Ascending aorta (tissue), 2 donors: ENCODE measurements at regions not wholly inside any gene's neighbourhood (a gene's known extent, or its start where the extent isn't known, plus 50 kb on each side); places are given as distances from the start of the nearest gene placed in this dataset.
"Not testable (repeated sequence)": the region's sequence is repeated elsewhere in the genome, so short reads cannot be mapped to it uniquely, and the experiment has no call there.

ENCODE experiments used
- DNase-seq, 2 donors: peaks; one replicate each; pipeline ENCODE4 v3.0.0-alpha.2; 2019; ENCODE audit warnings: low spot score in 2 of 2
- H3K27ac ChIP-seq, 2 donors: fragments of 200-600 bp; sonication (generic); one replicate each; pipeline ENCODE4 v1.5.1; 2016 to 2017; ENCODE audit warnings: mild to moderate bottlenecking in 1 of 2
- H3K27me3 ChIP-seq: fragments of 200-600 bp; sonication (generic); one replicate; pipeline ENCODE4 v1.5.1; 2017
- H3K36me3 ChIP-seq, 2 donors: fragments of 200-600 bp; sonication (generic); one replicate each; pipeline ENCODE4 v1.5.1; 2016
- H3K4me1 ChIP-seq, 2 donors: fragments of 200-600 bp; sonication (generic); one replicate each; pipeline ENCODE4 v1.5.1; 2016 to 2017; ENCODE audit warnings: mild to moderate bottlenecking in 1 of 2
- H3K4me3 ChIP-seq, 2 donors: fragments of 200-600 bp; sonication (generic); one replicate each; pipeline ENCODE4 v1.5.1; 2016 to 2017; ENCODE audit warnings: mild to moderate bottlenecking in 1 of 2
- H3K9me3 ChIP-seq, 2 donors: fragments of 200-600 bp; sonication (generic); one replicate each; pipeline ENCODE4 v1.5.1; 2016
- intact Hi-C: fragments of 100-400 bp; cut with DNase I; formaldehyde crosslinking; loops from one replicate; pipeline ENCODE4 v1.15.1; 2023
- TF ChIP-seq, protein P1 (sequence below), 3 experiments: fragments of 200-600 bp in 2 of 3; fragments of 450-650 bp in 1 of 3; sonication (generic) in 2 of 3; IDR thresholded peaks; one replicate each; pipeline ENCODE4 v1.5.1; 2016 to 2019; ENCODE audit warnings: antibody characterized with exemption in 3 of 3, mild to moderate bottlenecking in 1 of 3, moderate library complexity in 1 of 3

DNA sequence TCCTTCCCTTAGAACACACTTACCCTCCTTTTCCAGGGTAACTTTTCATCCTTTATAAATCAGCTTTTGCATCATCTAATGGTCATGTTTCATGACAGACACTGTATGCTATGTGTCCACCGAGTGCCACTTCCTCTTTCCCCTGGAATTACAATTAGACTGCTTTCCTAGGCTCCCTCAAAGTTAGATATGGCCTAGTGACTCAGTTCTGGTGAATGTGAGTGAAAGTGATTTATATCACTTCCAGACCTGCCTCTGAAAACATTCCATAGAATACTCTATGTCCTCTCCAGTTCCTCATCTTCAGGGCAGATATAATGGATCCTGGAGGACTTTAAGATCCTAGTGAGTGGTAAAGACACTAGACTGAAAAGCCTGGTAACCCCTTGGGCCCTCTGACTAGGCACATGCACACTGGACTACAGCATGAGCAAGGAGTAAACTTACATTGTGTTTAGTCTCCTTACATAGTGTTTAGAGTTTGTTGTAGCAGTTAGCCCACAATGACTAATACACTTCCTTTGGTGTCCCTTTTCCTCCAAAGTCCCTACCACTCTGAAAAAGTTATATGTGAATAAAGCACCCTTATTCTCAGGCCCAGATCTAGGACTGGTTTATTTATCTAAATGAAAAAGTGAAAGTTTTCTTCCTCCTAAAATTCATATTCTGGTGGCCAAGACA is 59.3 kb downstream of the GPR88 start:
- DNase-seq, result no peak
- intact Hi-C loops, result no loop called here
- no peaks in the 10 kb centered on the region for H3K27me3 ChIP-seq
- no peaks in the 10 kb centered on the region for H3K4me1 ChIP-seq
- TF ChIP-seq, protein P1, sequence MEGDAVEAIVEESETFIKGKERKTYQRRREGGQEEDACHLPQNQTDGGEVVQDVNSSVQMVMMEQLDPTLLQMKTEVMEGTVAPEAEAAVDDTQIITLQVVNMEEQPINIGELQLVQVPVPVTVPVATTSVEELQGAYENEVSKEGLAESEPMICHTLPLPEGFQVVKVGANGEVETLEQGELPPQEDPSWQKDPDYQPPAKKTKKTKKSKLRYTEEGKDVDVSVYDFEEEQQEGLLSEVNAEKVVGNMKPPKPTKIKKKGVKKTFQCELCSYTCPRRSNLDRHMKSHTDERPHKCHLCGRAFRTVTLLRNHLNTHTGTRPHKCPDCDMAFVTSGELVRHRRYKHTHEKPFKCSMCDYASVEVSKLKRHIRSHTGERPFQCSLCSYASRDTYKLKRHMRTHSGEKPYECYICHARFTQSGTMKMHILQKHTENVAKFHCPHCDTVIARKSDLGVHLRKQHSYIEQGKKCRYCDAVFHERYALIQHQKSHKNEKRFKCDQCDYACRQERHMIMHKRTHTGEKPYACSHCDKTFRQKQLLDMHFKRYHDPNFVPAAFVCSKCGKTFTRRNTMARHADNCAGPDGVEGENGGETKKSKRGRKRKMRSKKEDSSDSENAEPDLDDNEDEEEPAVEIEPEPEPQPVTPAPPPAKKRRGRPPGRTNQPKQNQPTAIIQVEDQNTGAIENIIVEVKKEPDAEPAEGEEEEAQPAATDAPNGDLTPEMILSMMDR (IDR thresholded peaks at IDR 0.05), result no peak
- H3K9me3 ChIP-seq, result no peaks in the 10 kb centered on the region
- H3K4me3 ChIP-seq, result no peak overlapping the region
- no peaks in the 10 kb centered on the region for H3K36me3 ChIP-seq
- H3K27ac ChIP-seq, result no peak overlapping the region

DNA sequence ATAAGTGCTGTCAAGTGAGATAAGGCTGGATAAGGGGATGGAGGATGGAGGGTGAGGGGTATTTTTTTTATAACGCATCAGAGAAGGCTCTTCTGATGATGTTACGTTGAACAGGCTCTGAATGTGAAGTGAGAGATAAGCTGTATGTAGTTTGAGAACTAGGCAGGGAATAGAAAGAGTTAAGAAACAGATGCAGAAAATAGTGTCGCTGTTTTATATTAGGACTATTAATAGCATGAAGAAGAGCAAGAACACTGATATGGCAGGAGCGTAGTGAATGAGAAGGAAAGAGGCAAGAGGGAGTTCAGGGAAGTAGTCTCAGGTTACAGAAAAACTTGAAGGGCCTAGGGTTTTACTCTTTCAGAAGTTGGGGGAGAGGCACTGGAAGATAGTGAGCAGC is 59.8 kb downstream of the GPR88 start:
- intact Hi-C loops, result no loop called here
- Histone ChIP-seq H3K27me3 (no peaks in the 10 kb centered on the region), H3K27ac (no peak overlapping the region), H3K9me3 (no peaks in the 10 kb centered on the region), H3K4me3 (no peak overlapping the region), H3K36me3 (no peaks in the 10 kb centered on the region), H3K4me1 (no peaks in the 10 kb centered on the region)
- TF ChIP-seq, protein P1 (IDR thresholded peaks at IDR 0.05), result no peak
- DNase-seq, result no peak

DNA sequence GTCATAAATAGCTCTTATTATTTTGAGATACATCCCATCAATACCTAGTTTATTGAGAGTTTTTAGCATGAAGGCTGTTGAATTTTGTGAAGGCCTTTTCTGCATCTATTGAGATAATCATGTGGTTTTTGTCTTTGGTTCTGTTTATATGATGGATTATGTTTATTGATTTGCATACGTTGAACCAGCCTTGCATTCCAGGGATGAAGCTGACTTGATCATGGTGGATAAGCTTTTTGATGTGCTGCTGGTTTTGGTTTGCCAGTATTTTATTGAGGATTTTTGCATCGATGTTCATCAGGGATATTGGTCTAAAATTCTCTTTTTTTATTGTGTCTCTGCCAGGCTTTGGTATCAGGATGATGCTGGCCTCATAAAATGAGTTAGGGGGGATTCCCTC is 62.4 kb downstream of the GPR88 start:
- H3K27me3 ChIP-seq, H3K4me1 ChIP-seq, H3K4me3 ChIP-seq, H3K36me3 ChIP-seq, DNase-seq, H3K9me3 ChIP-seq, H3K27ac ChIP-seq, intact Hi-C loops: not testable (repeated sequence)

DNA sequence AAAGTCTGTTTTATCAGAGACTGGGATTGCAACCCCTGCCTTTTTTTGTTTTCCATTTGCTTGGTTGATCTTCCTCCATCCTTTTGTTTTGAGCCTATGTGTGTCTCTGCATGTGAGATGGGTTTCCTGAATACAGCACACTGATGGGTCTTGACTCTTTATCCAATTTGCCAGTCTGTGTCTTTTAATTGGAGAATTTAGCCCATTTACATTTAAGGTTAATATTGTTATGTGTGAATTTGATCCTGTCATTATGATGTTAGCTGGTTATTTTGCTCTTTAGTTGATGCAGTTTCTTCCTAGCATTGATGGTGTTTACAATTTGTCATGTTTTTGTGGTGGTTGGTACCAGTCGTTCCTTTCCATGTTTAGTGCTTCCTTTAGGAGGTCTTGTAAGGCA is 64.1 kb downstream of the GPR88 start:
- intact Hi-C loops, DNase-seq, H3K4me1 ChIP-seq, H3K4me3 ChIP-seq, H3K9me3 ChIP-seq, H3K36me3 ChIP-seq, H3K27me3 ChIP-seq, H3K27ac ChIP-seq: not testable (repeated sequence)

DNA sequence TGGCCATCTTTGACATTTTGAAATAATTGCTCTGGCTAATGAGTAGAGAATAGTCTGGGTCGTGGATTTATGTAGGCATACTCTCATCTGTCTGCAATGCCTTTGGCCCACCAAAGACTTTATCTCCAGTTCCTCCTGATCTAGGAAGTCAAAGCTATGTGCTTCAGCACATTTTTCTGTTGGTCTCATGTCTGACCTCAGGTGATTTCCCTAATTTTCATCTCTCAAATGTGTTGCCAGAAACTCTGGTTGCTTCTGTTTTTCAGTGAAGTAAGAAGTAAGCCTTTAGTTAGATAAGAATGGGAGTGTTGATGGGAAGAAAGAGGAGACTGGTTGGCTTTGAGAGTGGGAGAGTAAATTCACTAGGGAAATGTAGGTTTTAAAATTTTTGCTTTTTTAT is 66.4 kb downstream of the GPR88 start:
- TF ChIP-seq, protein P1 (IDR thresholded peaks at IDR 0.05), result no peak
- Histone ChIP-seq H3K27ac (no peak overlapping the region), H3K4me1 (peaks cover 0 to 4% of the 10 kb centered on the region in 2 donors), H3K4me3 (no peak overlapping the region), H3K9me3 (no peaks in the 10 kb centered on the region), H3K36me3 (no peaks in the 10 kb centered on the region), H3K27me3 (no peaks in the 10 kb centered on the region)
- intact Hi-C loops, result no loop called here
- no peak for DNase-seq

DNA sequence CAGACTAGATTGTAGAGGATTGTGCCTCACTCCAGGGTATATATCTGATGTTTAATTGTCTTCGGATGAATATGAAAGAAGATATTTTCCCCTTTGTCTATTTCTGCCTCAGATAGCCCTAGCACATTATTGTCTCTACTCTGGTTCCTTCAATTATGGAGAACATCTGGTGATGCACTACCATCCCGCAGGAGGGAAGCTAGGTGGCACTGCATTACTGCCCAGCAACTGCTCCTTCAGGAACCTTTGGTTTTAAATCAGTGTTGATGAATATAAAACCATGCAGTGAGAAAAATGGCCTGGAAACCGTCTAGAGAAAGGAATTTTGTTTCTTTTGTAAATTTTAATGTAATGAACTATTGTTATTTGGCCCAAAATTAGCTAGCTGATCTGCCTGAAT is 68.5 kb downstream of the GPR88 start:
- Histone ChIP-seq H3K4me3 (no peak overlapping the region), H3K9me3 (no peaks in the 10 kb centered on the region), H3K27ac (no peak overlapping the region), H3K27me3 (no peaks in the 10 kb centered on the region), H3K36me3 (no peaks in the 10 kb centered on the region), H3K4me1 (peaks cover 0 to 14% of the 10 kb centered on the region in 2 donors)
- peak in 1 of 2 donors; percentile 76 for DNase-seq
- intact Hi-C loops, result loop anchor here (1.0 to 5.0 kb wide), 2 partner anchors 144 to 260 kb away; no protein-coding TSS in a partner anchor
- TF ChIP-seq, protein P1 (IDR thresholded peaks at IDR 0.05), result peak; percentile 61 to 87 (median 71)
